ENCODE measurements at regions not wholly inside any gene's neighbourhood (a gene's known extent, or its start where the extent isn't known, plus 50 kb on each side); places are given as distances from the start of the nearest gene placed in this dataset.

DNA sequence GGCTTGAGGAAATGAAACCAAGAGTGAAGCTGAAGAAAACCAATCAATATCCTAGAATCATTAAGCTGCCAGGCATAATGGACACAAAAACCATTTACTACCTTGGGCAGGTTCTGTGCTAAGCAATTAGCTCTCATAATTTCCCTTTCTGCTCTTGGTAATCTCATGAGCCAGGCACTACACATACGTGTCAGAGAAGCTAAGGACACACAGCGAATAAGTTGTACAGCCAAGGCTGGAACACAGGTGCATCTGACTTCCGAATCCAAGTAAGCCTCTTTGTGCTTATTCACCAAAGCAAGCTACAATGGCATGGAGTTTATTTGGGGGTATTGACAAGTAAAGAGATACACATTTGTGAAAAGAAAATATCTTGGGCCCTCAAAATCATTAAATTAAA, 1343.9 kb upstream of the MIR17HG start:
- H2AFZ ChIP-seq, result peak overlapping the region; percentile 61; the same call in 1 of the 2 replicates
- intact Hi-C loops (cut with micrococcal nuclease; ENCODE audit: unreplicated experiment), result no loop called here
- CTCF ChIA-PET, result no interaction called here

GRCh38 chr13:90008707-90009149, 1338.8 kb upstream of the MIR17HG start:
- H2AFZ ChIP-seq, result no peak overlapping the region; the same call in 1 of the 2 replicates
- POLR2A ChIA-PET (ENCODE audit: unreplicated experiment), result no interaction called here
- no peaks in the 10 kb centered on the region for H3K4me1 ChIP-seq (replicated peaks; ENCODE audit: insufficient read depth)
- intact Hi-C loops (cut with micrococcal nuclease; ENCODE audit: unreplicated experiment), result no loop called here
- DNase-seq, result no peak
- no peaks in the 10 kb centered on the region for H3F3A ChIP-seq (ENCODE audit: insufficient read depth, low read depth)
- H3K4me2 ChIP-seq, result no peak overlapping the region
- H3K9me2 ChIP-seq (ENCODE audit: insufficient read depth), result no peaks in the 10 kb centered on the region
- CTCF ChIA-PET, result no interaction called here
- no peaks in the 10 kb centered on the region for H3K27me3 ChIP-seq (ENCODE audit: insufficient read depth, low read depth)
- TF ChIP-seq CTCF (conservative IDR thresholded peaks at IDR 0.05) (no peak), EZH2 (IDR thresholded peaks at IDR 0.05; ENCODE audit: low read depth) (no peak)
- no TSS peak for BruUV-seq (replicated peaks)
- H4K20me1 ChIP-seq (ENCODE audit: insufficient read depth), result no peaks in the 10 kb centered on the region
- no peaks in the 10 kb centered on the region for H3K9me3 ChIP-seq (ENCODE audit: insufficient read depth, low read depth)
- no peak overlapping the region for H3K27ac ChIP-seq
- no peak overlapping the region for H3K4me3 ChIP-seq
- no peaks in the 10 kb centered on the region for H3K79me2 ChIP-seq (ENCODE audit: low read depth)
- H3K36me3 ChIP-seq (ENCODE audit: low read depth), result no peaks in the 10 kb centered on the region

More for the DNA sequence above, 1343.9 kb upstream of the MIR17HG start:
- no peaks in the 10 kb centered on the region for H3K27me3 ChIP-seq (ENCODE audit: insufficient read depth, low read depth)
- H3K79me2 ChIP-seq (ENCODE audit: low read depth), result no peaks in the 10 kb centered on the region
- no peak overlapping the region for H3K4me2 ChIP-seq
- no peak for DNase-seq
- H3K4me1 ChIP-seq (replicated peaks; ENCODE audit: insufficient read depth), result no peaks in the 10 kb centered on the region
- BruUV-seq (replicated peaks), result no TSS peak
- no peaks in the 10 kb centered on the region for H4K20me1 ChIP-seq (ENCODE audit: insufficient read depth)
- H3K4me3 ChIP-seq, result no peak overlapping the region
- H3F3A ChIP-seq (ENCODE audit: insufficient read depth, low read depth), result no peaks in the 10 kb centered on the region
- no peaks in the 10 kb centered on the region for H3K9me3 ChIP-seq (ENCODE audit: insufficient read depth, low read depth)
- POLR2A ChIA-PET (ENCODE audit: unreplicated experiment), result no interaction called here
- no peaks in the 10 kb centered on the region for H3K9me2 ChIP-seq (ENCODE audit: insufficient read depth)
- H3K27ac ChIP-seq, result no peak overlapping the region
- TF ChIP-seq EZH2 (IDR thresholded peaks at IDR 0.05; ENCODE audit: low read depth) (no peak), CTCF (conservative IDR thresholded peaks at IDR 0.05) (no peak)
- no peaks in the 10 kb centered on the region for H3K36me3 ChIP-seq (ENCODE audit: low read depth)

GRCh38 chr13:90014038-90014437, 1333.4 kb upstream of the MIR17HG start:
- DNase-seq, result no peak
- ChIA-PET CTCF (no interaction called here), POLR2A (ENCODE audit: unreplicated experiment) (no interaction called here)
- 0 out of 2 replicates have a peak, but pooled peaks cover 3% of the 10 kb centered on the region for H3K9me2 ChIP-seq (ENCODE audit: insufficient read depth)
- H3K4me1 ChIP-seq (replicated peaks; ENCODE audit: insufficient read depth), result no peaks in the 10 kb centered on the region
- H3K4me3 ChIP-seq, result no peak overlapping the region
- TF ChIP-seq EZH2 (IDR thresholded peaks at IDR 0.05; ENCODE audit: low read depth) (no peak), CTCF (conservative IDR thresholded peaks at IDR 0.05) (no peak)
- H3K36me3 ChIP-seq (ENCODE audit: low read depth), result no peaks in the 10 kb centered on the region
- H3F3A ChIP-seq (ENCODE audit: insufficient read depth, low read depth), result no peaks in the 10 kb centered on the region
- no peaks in the 10 kb centered on the region for H3K9me3 ChIP-seq (ENCODE audit: insufficient read depth, low read depth)
- no peak overlapping the region for H3K27ac ChIP-seq
- H3K4me2 ChIP-seq, result no peak overlapping the region
- BruUV-seq (replicated peaks), result no TSS peak
- H2AFZ ChIP-seq, result no peak overlapping the region
- no peaks in the 10 kb centered on the region for H3K27me3 ChIP-seq (ENCODE audit: insufficient read depth, low read depth)
- intact Hi-C loops (cut with micrococcal nuclease; ENCODE audit: unreplicated experiment), result no loop called here
- no peaks in the 10 kb centered on the region for H4K20me1 ChIP-seq (ENCODE audit: insufficient read depth)
- no peaks in the 10 kb centered on the region for H3K79me2 ChIP-seq (ENCODE audit: low read depth)
